ENCODE measurements at regions not wholly inside any gene's neighbourhood (a gene's known extent, or its start where the extent isn't known, plus 50 kb on each side); places are given as distances from the start of the nearest gene placed in this dataset.

DNA sequence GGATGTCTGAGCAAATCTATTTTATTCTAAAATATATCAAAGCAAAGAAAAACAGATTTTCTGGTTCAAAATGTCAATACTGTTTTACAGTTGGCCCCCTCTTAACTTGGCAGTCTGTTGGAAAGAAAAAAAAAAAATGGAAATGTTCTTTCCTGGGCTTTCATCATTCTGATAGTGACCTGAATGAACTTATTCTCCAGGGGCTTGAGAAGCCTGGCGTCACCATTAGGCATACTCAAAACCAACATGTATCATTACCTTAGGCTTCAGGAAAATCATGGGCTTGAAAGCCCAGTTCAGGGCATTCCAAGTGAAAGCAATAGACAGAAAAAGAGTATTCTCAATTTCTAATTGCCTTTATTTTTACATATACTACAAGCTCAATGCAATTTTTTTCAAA lies 283.7 kb upstream of the PUM3 start:
- Histone ChIP-seq H3K36me3 (ENCODE audit: low read depth, missing control alignments) (no peaks in the 10 kb centered on the region), H3K9me3 (no peaks in the 10 kb centered on the region), H3K27me3 (no peaks in the 10 kb centered on the region), H3K4me1 (no peaks in the 10 kb centered on the region), H3K27ac (no peak overlapping the region), H3K4me3 (no peak overlapping the region)
- intact Hi-C loops (cut with DNase I; ENCODE audit: low total_unique reads): no loop called here
- 77 to 96% methylated on average over 1 of the region's 1 CpG for WGBS, 2 donors
- TF ChIP-seq POLR2A (IDR thresholded peaks at IDR 0.05): no peak
- TF ChIP-seq, protein P1, sequence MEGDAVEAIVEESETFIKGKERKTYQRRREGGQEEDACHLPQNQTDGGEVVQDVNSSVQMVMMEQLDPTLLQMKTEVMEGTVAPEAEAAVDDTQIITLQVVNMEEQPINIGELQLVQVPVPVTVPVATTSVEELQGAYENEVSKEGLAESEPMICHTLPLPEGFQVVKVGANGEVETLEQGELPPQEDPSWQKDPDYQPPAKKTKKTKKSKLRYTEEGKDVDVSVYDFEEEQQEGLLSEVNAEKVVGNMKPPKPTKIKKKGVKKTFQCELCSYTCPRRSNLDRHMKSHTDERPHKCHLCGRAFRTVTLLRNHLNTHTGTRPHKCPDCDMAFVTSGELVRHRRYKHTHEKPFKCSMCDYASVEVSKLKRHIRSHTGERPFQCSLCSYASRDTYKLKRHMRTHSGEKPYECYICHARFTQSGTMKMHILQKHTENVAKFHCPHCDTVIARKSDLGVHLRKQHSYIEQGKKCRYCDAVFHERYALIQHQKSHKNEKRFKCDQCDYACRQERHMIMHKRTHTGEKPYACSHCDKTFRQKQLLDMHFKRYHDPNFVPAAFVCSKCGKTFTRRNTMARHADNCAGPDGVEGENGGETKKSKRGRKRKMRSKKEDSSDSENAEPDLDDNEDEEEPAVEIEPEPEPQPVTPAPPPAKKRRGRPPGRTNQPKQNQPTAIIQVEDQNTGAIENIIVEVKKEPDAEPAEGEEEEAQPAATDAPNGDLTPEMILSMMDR (IDR thresholded peaks at IDR 0.05): no peak
- no peak for DNase-seq

DNA sequence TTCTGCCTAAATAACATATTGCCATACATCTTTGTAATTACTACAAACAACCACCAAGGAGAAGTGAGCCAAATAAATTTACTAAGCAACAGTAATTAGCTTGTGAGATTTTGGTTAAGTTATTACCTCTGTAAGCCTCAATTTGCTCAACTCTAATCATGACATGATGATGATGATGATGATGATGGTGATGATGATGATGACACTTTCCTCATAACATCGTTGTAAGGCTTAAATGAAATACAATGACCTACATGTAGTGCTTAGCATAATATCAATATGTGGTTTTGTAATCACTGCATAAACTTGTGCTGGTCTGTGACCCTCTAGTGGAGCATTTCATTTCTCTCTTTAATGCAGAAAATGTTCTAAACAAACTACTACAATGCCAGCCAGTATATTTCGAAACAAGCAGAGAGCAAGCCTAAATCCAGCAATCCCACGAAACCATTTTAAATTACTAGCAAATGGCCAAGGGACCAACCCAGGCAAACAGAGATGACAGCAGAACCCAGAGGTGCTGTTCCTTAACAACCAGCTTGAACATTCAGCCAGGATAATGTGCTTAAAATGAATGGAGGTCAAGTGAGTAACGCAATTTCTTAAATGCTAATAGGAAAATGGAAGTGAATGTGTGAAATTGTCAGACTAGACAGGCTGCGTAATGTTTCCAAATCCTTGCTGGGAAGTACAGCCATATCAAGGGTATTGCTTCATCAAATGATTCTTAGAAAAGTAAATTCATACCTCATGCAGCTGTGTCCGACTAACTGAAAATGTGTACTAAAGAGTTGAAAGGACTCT lies 281.9 kb upstream of the PUM3 start:
- no peaks in the 10 kb centered on the region for H3K36me3 ChIP-seq (ENCODE audit: low read depth, missing control alignments)
- intact Hi-C loops (cut with DNase I; ENCODE audit: low total_unique reads): no loop called here
- H3K27me3 ChIP-seq: no peaks in the 10 kb centered on the region
- H3K4me1 ChIP-seq: no peaks in the 10 kb centered on the region
- TF ChIP-seq, protein P1 (IDR thresholded peaks at IDR 0.05): no peak
- TF ChIP-seq POLR2A (IDR thresholded peaks at IDR 0.05): no peak
- DNase-seq: no peak
- H3K4me3 ChIP-seq: no peak overlapping the region
- H3K27ac ChIP-seq: no peak overlapping the region
- 70 to 73% methylated on average over 6 of the region's 6 CpGs for WGBS, 2 donors
- H3K9me3 ChIP-seq: no peaks in the 10 kb centered on the region

DNA sequence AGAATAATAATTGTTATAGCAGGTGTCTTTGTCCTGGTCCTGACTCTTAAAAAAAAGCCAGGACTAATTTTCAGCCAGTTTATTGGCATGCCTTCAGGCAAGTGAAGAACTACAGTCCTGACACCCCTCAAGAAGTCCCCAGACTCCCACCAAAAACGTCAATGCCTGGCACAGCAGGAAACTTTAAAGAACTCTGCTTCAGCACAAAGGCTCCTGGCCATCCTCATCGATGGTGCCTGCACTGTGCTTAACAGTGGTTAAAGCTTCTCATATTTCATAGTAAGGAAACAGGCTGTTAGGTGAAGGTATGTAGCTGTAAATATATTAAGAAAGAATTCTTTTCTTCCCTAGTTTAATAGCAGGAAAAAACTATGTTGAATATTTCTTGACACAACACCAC lies 280.1 kb upstream of the PUM3 start:
- Histone ChIP-seq H3K9me3 (no peaks in the 10 kb centered on the region), H3K27ac (no peak overlapping the region), H3K4me3 (no peak overlapping the region), H3K4me1 (no peaks in the 10 kb centered on the region), H3K27me3 (no peaks in the 10 kb centered on the region), H3K36me3 (ENCODE audit: low read depth, missing control alignments) (no peaks in the 10 kb centered on the region)
- intact Hi-C loops (cut with DNase I; ENCODE audit: low total_unique reads): no loop called here
- WGBS, 2 donors: 18 to 27% methylated on average over 2 of the region's 2 CpGs
- TF ChIP-seq POLR2A (IDR thresholded peaks at IDR 0.05): no peak
- TF ChIP-seq, protein P1 (IDR thresholded peaks at IDR 0.05): no peak
- DNase-seq: no peak

DNA sequence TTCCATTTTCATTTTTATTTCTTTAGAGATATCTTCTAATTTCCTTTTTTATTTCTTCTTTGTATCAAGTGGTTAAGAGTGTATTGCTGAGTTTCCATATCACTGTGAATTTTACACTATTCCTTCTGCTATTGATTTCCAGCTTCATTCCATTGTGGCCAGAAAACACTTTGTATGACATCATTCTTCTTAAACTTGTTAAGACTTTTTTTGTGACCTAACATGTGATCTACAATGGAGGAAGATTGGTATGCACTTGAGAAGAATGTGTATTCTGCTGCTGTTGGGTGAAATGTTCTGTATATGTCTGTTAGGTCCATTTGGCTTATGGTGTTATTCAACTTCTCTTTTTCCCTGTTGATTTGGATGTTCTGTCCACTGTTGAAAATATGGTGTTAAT lies 274.2 kb upstream of the PUM3 start:
- Histone ChIP-seq H3K4me1 (no peaks in the 10 kb centered on the region), H3K36me3 (ENCODE audit: low read depth, missing control alignments) (no peaks in the 10 kb centered on the region), H3K27ac (no peak overlapping the region), H3K4me3 (no peak overlapping the region), H3K9me3 (no peaks in the 10 kb centered on the region), H3K27me3 (no peaks in the 10 kb centered on the region)
- intact Hi-C loops (cut with DNase I; ENCODE audit: low total_unique reads): no loop called here
- no peak for DNase-seq
- no peak for TF ChIP-seq POLR2A (IDR thresholded peaks at IDR 0.05)
- TF ChIP-seq, protein P1 (IDR thresholded peaks at IDR 0.05): no peak

DNA sequence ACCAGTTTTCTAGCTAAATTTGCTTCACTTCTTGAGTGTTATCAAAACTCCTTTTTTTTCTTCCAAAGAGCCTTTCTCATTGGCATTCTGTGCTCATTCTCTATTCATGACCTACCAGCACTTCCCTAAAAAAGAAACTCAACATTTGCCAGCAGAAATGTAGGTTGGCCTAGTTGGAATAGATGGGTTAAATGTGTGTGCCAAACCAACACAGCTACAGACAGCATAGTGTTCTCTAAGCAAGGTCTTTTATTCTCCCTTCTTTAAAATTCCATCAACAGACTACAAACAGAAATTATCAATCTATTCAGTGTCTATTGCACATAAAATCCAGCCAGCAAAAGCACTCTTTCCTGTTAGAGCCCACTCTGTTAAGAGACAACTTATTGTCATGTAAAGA lies 255.8 kb upstream of the PUM3 start:
- Histone ChIP-seq H3K27me3 (no peaks in the 10 kb centered on the region), H3K9me3 (no peaks in the 10 kb centered on the region), H3K4me3 (no peak overlapping the region), H3K4me1 (no peaks in the 10 kb centered on the region), H3K27ac (no peak overlapping the region), H3K36me3 (ENCODE audit: low read depth, missing control alignments) (no peaks in the 10 kb centered on the region)
- intact Hi-C loops (cut with DNase I; ENCODE audit: low total_unique reads): no loop called here
- no peak for DNase-seq
- no peak for TF ChIP-seq POLR2A (IDR thresholded peaks at IDR 0.05)
- TF ChIP-seq, protein P1 (IDR thresholded peaks at IDR 0.05): no peak

Measured in testis (tissue), 2 donors.